Right cardiac atrium (tissue), 5 donors: ENCODE measurements at regions not wholly inside any gene's neighbourhood (a gene's known extent, or its start where the extent isn't known, plus 50 kb on each side); places are given as distances from the start of the nearest gene placed in this dataset.
"Not testable (repeated sequence)": the region's sequence is repeated elsewhere in the genome, so short reads cannot be mapped to it uniquely, and the experiment has no call there.

ENCODE experiments used
- ATAC-seq, 2 donors: fragments of 200-7000 bp; cut with Tn5 transposase; one replicate each; pipeline versions ENCODE4 v1.8.0 to v1.9.1; 2020; ENCODE audit warnings: moderate library complexity in 2 of 2, mild to moderate bottlenecking in 1 of 2
- DNase-seq, 3 donors: peaks; one replicate each; pipeline ENCODE4 v3.0.0-alpha.2; 2020
- H3K27ac ChIP-seq: one replicate; pipeline ENCODE4 v1.5.1; 2013; ENCODE audit warnings: mild to moderate bottlenecking, low read length, control low read depth, moderate library complexity
- H3K27me3 ChIP-seq: one replicate; pipeline ENCODE4 v1.6.1; 2013; ENCODE audit not compliant: control insufficient read depth, insufficient read depth
- H3K4me1 ChIP-seq: one replicate; pipeline ENCODE4 v1.6.1; 2013; ENCODE audit warnings: low read length; ENCODE audit not compliant: control insufficient read depth, insufficient read depth
- H3K4me3 ChIP-seq: one replicate; pipeline ENCODE4 v1.5.1; 2013; ENCODE audit warnings: low read length, control low read depth
- H3K9me3 ChIP-seq: one replicate; pipeline ENCODE4 v1.6.1; 2013; ENCODE audit warnings: low read length; ENCODE audit not compliant: control insufficient read depth
- WGBS: extraction: QIAGEN DNeasy Blood & Tissue Kit; methylation state at CpG from one replicate; pipeline ENCODE4 v1.1.7; 2013; 5-methylcytosine and 5-hydroxymethylcytosine counted together
- intact Hi-C, 4 donors: fragments of 100-400 bp; cut with DNase I; formaldehyde crosslinking; loops; one replicate each; pipeline versions ENCODE4 v1.11.0 to v1.14.0; 2022 to 2023
- donor health status: healthy with polysubstance abuse.
- donor health status: DM: no; HTN: yes; CAD: no.
- donor health status: DM: no; HTN: no; CAD: no.
- donor health status: DM: no; HTN: yes; CAD: no; lungs with severe emphysema.
- donor health status: DM: yes; HTN: yes; CAD: no.

DNA sequence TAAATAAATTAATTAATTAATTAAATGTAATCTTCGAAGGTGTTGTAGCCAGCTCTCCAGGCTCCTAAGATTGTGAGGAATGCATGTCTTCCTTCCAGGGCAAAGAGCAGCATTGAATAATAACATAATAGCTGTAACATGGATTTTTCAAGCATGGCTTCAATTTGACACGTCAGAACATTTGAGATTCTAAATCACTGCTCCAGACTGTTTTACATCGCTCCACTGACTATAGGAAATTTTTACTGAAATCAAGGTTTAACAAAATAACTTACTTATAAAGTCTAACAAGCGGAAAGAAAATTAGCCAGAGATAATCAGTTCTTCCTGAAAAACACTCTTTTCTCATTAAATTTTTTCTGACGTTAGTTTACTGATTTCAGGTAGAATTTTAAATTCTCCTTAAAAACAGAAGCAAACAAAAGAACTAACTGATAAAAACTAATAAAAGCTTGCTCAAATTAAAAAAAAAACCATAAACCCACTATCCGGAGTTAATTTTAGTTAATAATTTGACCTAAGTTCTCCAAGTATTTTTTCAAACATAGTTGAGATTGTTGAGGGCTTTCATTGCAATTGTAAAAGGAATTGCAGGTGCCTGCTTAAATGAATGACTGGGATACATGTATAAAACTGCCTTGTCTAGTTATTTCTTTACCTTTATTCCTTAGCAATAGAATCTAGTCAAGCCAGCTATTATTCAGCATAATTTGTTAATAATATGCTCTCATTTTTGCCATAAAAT lies 51.2 kb upstream of the SGCE start:
- intact Hi-C loops, result no loop called here

DNA sequence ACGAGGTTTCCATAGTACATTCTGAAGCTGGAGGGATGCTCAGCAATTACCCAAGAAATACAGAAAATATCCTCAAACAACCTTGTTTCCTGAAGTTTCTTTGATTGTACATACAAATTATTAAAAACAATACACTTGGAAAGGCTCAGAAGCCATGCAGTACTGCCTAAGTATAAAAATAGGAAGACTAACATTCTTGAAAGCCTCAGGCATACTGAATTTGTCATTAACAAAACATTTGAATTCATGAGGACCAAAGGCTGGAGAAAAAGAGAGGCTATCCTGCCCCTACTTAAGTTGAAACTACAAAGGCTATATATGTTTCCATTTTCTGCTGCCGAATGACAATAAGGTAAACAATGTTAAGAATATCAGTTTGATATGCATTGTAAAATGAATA lies 54.3 kb upstream of the SGCE start:
- ATAC-seq (no peak), DNase-seq (no peak)
- intact Hi-C loops, result no loop called here
- Histone ChIP-seq H3K27me3 (no peaks in the 10 kb centered on the region), H3K27ac (no peak overlapping the region), H3K4me1 (no peaks in the 10 kb centered on the region), H3K9me3 (no peaks in the 10 kb centered on the region), H3K4me3 (no peak overlapping the region)
- 71% methylated on average over 2 of the region's 2 CpGs for WGBS

More for the DNA sequence above, 51.2 kb upstream of the SGCE start:
- 86% methylated on average over 6 of the region's 6 CpGs for WGBS
- Histone ChIP-seq H3K4me3 (no peak overlapping the region), H3K4me1 (no peaks in the 10 kb centered on the region), H3K27ac (no peak overlapping the region), H3K9me3 (no peaks in the 10 kb centered on the region), H3K27me3 (no peaks in the 10 kb centered on the region)
- no peak for ATAC-seq
- no peak for DNase-seq

DNA sequence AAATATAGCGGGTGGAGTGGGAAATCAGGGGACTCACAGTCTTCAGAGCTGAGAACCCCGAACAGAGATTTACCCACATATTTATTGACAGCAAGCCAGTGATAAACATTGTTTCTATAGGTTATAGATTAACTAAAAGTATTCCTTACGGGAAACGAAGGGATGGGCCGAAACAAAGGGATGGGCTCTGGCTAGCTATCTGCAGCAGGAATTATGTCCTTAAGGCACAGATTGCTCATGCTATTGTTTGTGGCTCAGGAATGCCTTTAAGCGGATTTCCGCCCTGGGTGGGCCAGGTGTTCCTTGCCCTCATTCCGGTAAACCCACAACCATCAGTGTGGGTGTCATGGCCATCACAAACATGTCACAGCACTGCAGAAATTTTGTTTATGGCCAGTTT lies 66.4 kb upstream of the SGCE start:
- H3K4me3 ChIP-seq, H3K27me3 ChIP-seq, H3K4me1 ChIP-seq, DNase-seq, H3K9me3 ChIP-seq, H3K27ac ChIP-seq, ATAC-seq, intact Hi-C loops: not testable (repeated sequence)
- 94% methylated on average over 8 of the region's 8 CpGs for WGBS

DNA sequence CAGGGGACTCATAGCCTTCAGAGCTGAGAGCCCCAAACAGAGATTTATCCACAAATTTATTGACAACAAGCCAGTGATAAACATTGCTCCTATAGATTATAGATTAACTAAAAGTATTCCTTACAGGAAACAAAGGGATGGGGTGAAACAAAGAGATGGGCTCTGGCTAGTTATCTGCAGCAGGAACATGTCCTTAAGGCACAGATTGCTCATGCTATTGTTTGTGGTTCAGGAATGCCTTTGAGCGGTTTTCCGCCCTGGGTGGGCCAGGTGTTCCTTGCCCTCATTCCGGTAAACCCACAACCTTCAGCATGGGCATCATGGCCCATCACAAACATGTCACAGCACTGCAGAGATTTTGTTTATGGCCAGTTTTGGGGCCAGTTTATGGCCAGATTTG lies 73.0 kb upstream of the SGCE start:
- DNase-seq, H3K4me1 ChIP-seq, ATAC-seq, H3K27me3 ChIP-seq, H3K9me3 ChIP-seq, H3K27ac ChIP-seq, intact Hi-C loops, H3K4me3 ChIP-seq: not testable (repeated sequence)
- 92% methylated on average over 3 of the region's 3 CpGs for WGBS

- H3K4me1 ChIP-seq, result no peaks in the 10 kb centered on the region
- no peak overlapping the region for H3K27ac ChIP-seq
- intact Hi-C loops, result no loop called here
- no peaks in the 10 kb centered on the region for H3K9me3 ChIP-seq
- 75% methylated on average over 1 of the region's 1 CpG for WGBS
- no peak for DNase-seq
- no peak for ATAC-seq
- H3K27me3 ChIP-seq, result no peaks in the 10 kb centered on the region
- H3K4me3 ChIP-seq, result no peak overlapping the region
These were observed 82.1 kb upstream of the SGCE start for GRCh38 chr7:94738071-94738470.

DNA sequence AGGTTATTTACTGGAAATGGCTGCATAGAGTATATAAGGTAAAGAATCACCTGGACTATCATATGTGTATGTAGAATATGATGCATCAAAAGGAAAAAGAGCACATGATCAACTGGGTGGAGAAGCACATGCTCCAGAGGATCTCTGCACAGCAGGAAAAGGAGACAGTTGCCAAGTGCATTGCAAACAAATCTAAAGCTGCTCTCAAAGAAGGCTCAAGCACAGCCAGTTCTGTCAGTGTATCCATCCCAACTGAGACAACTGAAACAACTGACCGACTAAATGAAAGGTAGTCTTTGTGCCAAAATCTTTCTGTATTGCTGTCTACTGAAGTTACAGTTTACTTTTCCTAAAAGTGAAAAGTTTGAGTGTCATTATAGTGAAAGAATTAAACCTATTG lies 83.2 kb upstream of the SGCE start:
- H3K27me3 ChIP-seq, result no peaks in the 10 kb centered on the region
- no peak overlapping the region for H3K4me3 ChIP-seq
- ATAC-seq (no peak), DNase-seq (no peak)
- no peaks in the 10 kb centered on the region for H3K9me3 ChIP-seq
- intact Hi-C loops, result no loop called here
- H3K4me1 ChIP-seq, result no peaks in the 10 kb centered on the region
- H3K27ac ChIP-seq, result no peak overlapping the region
- WGBS, result 50% methylated on average over 1 of the region's 1 CpG

DNA sequence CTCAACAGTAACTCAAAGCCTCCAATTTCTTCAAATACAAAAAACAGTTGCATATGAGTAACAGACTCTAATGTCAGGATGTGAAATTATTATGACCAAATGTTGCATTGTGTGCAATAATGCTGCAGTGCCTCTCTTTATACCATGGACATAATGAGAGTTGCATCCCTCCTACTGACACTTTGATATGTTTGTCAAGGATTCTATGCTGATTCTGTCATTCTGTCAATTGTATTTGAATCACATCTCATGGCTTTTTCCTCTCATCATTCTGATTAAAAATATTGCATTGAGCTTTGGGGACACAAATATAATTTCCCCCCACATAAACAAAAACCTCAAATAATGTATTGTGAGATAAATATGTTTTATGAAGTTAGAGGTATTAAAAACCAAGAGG lies 84.6 kb upstream of the SGCE start:
- Histone ChIP-seq H3K27me3 (no peaks in the 10 kb centered on the region), H3K4me3 (no peak overlapping the region), H3K27ac (no peak overlapping the region), H3K9me3 (no peaks in the 10 kb centered on the region), H3K4me1 (no peaks in the 10 kb centered on the region)
- ATAC-seq, result no peak
- intact Hi-C loops, result no loop called here
- no peak for DNase-seq

DNA sequence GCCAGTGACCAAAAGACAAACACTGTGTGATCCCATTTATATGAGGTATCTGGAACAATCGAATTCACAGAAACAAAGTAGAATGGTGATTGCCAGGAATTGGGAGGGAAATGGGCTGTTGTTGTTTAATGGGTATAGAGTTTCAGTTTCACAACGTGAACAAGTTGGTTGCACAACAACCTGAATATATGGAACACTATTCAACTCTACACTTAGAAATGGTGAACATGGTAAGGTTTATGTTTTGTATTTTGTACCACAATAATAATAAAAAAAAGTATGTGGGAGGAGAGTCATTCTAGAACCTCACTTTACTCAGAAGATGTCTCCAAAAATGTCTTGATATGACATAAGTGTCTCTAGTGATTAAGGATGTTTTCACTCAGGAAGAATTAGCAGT lies 85.2 kb upstream of the SGCE start:
- no peak overlapping the region for H3K4me3 ChIP-seq
- intact Hi-C loops, result no loop called here
- no peaks in the 10 kb centered on the region for H3K4me1 ChIP-seq
- ATAC-seq (no peak), DNase-seq (no peak)
- no peaks in the 10 kb centered on the region for H3K27me3 ChIP-seq
- H3K27ac ChIP-seq, result no peak overlapping the region
- H3K9me3 ChIP-seq, result no peaks in the 10 kb centered on the region
- 76% methylated on average over 2 of the region's 2 CpGs for WGBS

DNA sequence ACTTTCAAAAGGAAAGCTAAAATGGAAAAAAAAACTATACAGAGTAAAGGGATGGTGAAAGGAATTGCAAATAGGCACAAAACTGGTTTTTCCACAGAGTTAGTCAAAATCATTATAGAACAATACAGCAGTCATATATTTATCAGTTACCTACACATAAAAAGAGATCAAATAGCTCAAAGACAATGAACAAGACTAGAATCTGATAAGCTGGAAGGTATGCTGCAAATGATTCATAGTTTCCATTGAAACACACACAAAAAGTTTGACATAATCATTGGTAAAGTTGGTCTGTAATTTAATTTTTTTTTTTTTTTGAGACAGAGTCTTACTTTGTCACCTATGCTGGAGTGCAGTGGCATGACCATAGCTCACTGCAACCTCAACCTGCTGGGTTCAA lies 92.4 kb upstream of the SGCE start:
- Histone ChIP-seq H3K9me3 (no peaks in the 10 kb centered on the region), H3K4me1 (no peaks in the 10 kb centered on the region), H3K27ac (no peak overlapping the region), H3K27me3 (no peaks in the 10 kb centered on the region), H3K4me3 (no peak overlapping the region)
- DNase-seq (no peak), ATAC-seq (no peak)
- intact Hi-C loops, result no loop called here

GRCh38 chr7:94760446-94761100 lies 104.6 kb upstream of the SGCE start:
- intact Hi-C loops, result no loop called here
- Histone ChIP-seq H3K9me3 (no peaks in the 10 kb centered on the region), H3K27me3 (no peaks in the 10 kb centered on the region), H3K27ac (no peak overlapping the region), H3K4me3 (no peak overlapping the region), H3K4me1 (no peaks in the 10 kb centered on the region)
- WGBS, result 90% methylated on average over 2 of the region's 2 CpGs
- no peak for DNase-seq
- ATAC-seq, result no peak

GRCh38 chr7:94761451-94761850 lies 105.5 kb upstream of the SGCE start:
- Histone ChIP-seq H3K4me1 (no peaks in the 10 kb centered on the region), H3K27ac (no peak overlapping the region), H3K27me3 (no peaks in the 10 kb centered on the region), H3K9me3 (no peaks in the 10 kb centered on the region), H3K4me3 (no peak overlapping the region)
- intact Hi-C loops, result no loop called here
- ATAC-seq (no peak), DNase-seq (no peak)

GRCh38 chr7:94763268-94763667 lies 107.3 kb upstream of the SGCE start:
- H3K4me3 ChIP-seq, result no peak overlapping the region
- 24% methylated on average over 3 of the region's 3 CpGs for WGBS
- no peaks in the 10 kb centered on the region for H3K9me3 ChIP-seq
- ATAC-seq (no peak), DNase-seq (no peak)
- intact Hi-C loops, result no loop called here
- no peaks in the 10 kb centered on the region for H3K4me1 ChIP-seq
- no peak overlapping the region for H3K27ac ChIP-seq
- H3K27me3 ChIP-seq, result no peaks in the 10 kb centered on the region
